ENCODE measurements at regions not wholly inside any gene's neighbourhood (a gene's known extent, or its start where the extent isn't known, plus 50 kb on each side); places are given as distances from the start of the nearest gene placed in this dataset.

- Histone ChIP-seq H3K9me2 (ENCODE audit: low read depth, low read length) (no peaks in the 10 kb centered on the region), H4K20me1 (ENCODE audit: insufficient read depth, low read length) (no peaks in the 10 kb centered on the region), H3K4me2 (ENCODE audit: low read length) (no peak overlapping the region), H3K4me1 (ENCODE audit: insufficient read depth, low read length, severe bottlenecking) (no peaks in the 10 kb centered on the region), H3K27ac (ENCODE audit: low read depth, low read length, poor library complexity, severe bottlenecking) (no peak overlapping the region), H3K27me3 (ENCODE audit: insufficient read depth, low read length) (no peaks in the 10 kb centered on the region), H3K79me2 (ENCODE audit: insufficient read depth, low read length) (no peaks in the 10 kb centered on the region), H3K9ac (ENCODE audit: low read length) (no peak overlapping the region), H3K36me3 (ENCODE audit: insufficient read depth, low read length) (no peaks in the 10 kb centered on the region), H3K9me3 (ENCODE audit: low read length) (no peaks in the 10 kb centered on the region), H3F3A (ENCODE audit: insufficient read depth, low read length) (no peaks in the 10 kb centered on the region), H3K4me3 (ENCODE audit: low read depth, low read length, poor library complexity, severe bottlenecking) (no peak overlapping the region), H2AFZ (ENCODE audit: low read length) (no peak overlapping the region)
- TF ChIP-seq EZH2 (IDR thresholded peaks at IDR 0.05; ENCODE audit: borderline replicate concordance, low read length) (no peak), CTCF (IDR thresholded peaks at IDR 0.05; ENCODE audit: low read length) (no peak)
These were observed 347.8 kb downstream of the MN1 start for GRCh38 chr22:27453725-27454124.

GRCh38 chr22:27454807-27455450 lies 346.6 kb downstream of the MN1 start:
- H3K27me3 ChIP-seq (ENCODE audit: insufficient read depth, low read length), result no peaks in the 10 kb centered on the region

GRCh38 chr22:27455526-27455925 lies 346.0 kb downstream of the MN1 start:
- H3K9ac ChIP-seq (ENCODE audit: low read length), result no peak overlapping the region
- TF ChIP-seq CTCF (IDR thresholded peaks at IDR 0.05; ENCODE audit: low read length) (no peak), EZH2 (IDR thresholded peaks at IDR 0.05; ENCODE audit: borderline replicate concordance, low read length) (no peak)
- H3F3A ChIP-seq (ENCODE audit: insufficient read depth, low read length), result no peaks in the 10 kb centered on the region
- no peaks in the 10 kb centered on the region for H3K36me3 ChIP-seq (ENCODE audit: insufficient read depth, low read length)
- no peaks in the 10 kb centered on the region for H3K27me3 ChIP-seq (ENCODE audit: insufficient read depth, low read length)
- H3K4me3 ChIP-seq (ENCODE audit: low read depth, low read length, poor library complexity, severe bottlenecking), result no peak overlapping the region
- H2AFZ ChIP-seq (ENCODE audit: low read length), result no peak overlapping the region
- no peak overlapping the region for H3K4me2 ChIP-seq (ENCODE audit: low read length)
- no peaks in the 10 kb centered on the region for H3K79me2 ChIP-seq (ENCODE audit: insufficient read depth, low read length)
- H3K9me3 ChIP-seq (ENCODE audit: low read length), result no peaks in the 10 kb centered on the region
- H4K20me1 ChIP-seq (ENCODE audit: insufficient read depth, low read length), result no peaks in the 10 kb centered on the region
- no peak overlapping the region for H3K27ac ChIP-seq (ENCODE audit: low read depth, low read length, poor library complexity, severe bottlenecking)
- H3K4me1 ChIP-seq (ENCODE audit: insufficient read depth, low read length, severe bottlenecking), result no peaks in the 10 kb centered on the region
- no peaks in the 10 kb centered on the region for H3K9me2 ChIP-seq (ENCODE audit: low read depth, low read length)

More at GRCh38 chr22:27454807-27455450, 346.6 kb downstream of the MN1 start:
- no peaks in the 10 kb centered on the region for H3K79me2 ChIP-seq (ENCODE audit: insufficient read depth, low read length)
- no peaks in the 10 kb centered on the region for H3K36me3 ChIP-seq (ENCODE audit: insufficient read depth, low read length)
- no peaks in the 10 kb centered on the region for H4K20me1 ChIP-seq (ENCODE audit: insufficient read depth, low read length)
- no peak overlapping the region for H3K9ac ChIP-seq (ENCODE audit: low read length)
- no peak overlapping the region for H3K27ac ChIP-seq (ENCODE audit: low read depth, low read length, poor library complexity, severe bottlenecking)
- no peaks in the 10 kb centered on the region for H3K9me3 ChIP-seq (ENCODE audit: low read length)
- H2AFZ ChIP-seq (ENCODE audit: low read length), result no peak overlapping the region
- H3K4me2 ChIP-seq (ENCODE audit: low read length), result no peak overlapping the region
- no peaks in the 10 kb centered on the region for H3K9me2 ChIP-seq (ENCODE audit: low read depth, low read length)
- TF ChIP-seq EZH2 (IDR thresholded peaks at IDR 0.05; ENCODE audit: borderline replicate concordance, low read length) (no peak), CTCF (IDR thresholded peaks at IDR 0.05; ENCODE audit: low read length) (no peak)
- no peaks in the 10 kb centered on the region for H3K4me1 ChIP-seq (ENCODE audit: insufficient read depth, low read length, severe bottlenecking)
- H3K4me3 ChIP-seq (ENCODE audit: low read depth, low read length, poor library complexity, severe bottlenecking), result no peak overlapping the region
- no peaks in the 10 kb centered on the region for H3F3A ChIP-seq (ENCODE audit: insufficient read depth, low read length)

Data from OCI-LY1 (cell line).